H9 (cell line): ENCODE measurements at regions not wholly inside any gene's neighbourhood (a gene's known extent, or its start where the extent isn't known, plus 50 kb on each side); places are given as distances from the start of the nearest gene placed in this dataset.

Experiments used
- DNase-seq: peaks from one replicate; pipeline ENCODE4 v3.0.0-alpha.2; 2017
- H2AFZ ChIP-seq: one replicate; pipeline ENCODE4 v1.6.1; 2013; ENCODE audit warnings: mild to moderate bottlenecking, low read length, control low read depth, moderate library complexity
- H2AK5ac ChIP-seq: 2 replicates; pipeline ENCODE4 v1.6.1; 2013; ENCODE audit warnings: low read length, control low read depth, mixed read lengths; ENCODE audit not compliant: insufficient read length
- H2BK120ac ChIP-seq: one replicate; pipeline ENCODE4 v1.6.1; 2013; ENCODE audit warnings: low read depth, mild to moderate bottlenecking, low read length, control low read depth, inconsistent platforms; ENCODE audit not compliant: poor library complexity, severe bottlenecking
- H2BK12ac ChIP-seq: 2 replicates; pipeline ENCODE4 v1.6.1; 2013; ENCODE audit warnings: low read length, control low read depth, mixed read lengths, low read depth; ENCODE audit not compliant: insufficient read length
- H2BK15ac ChIP-seq: 2 replicates; pipeline ENCODE4 v1.6.1; 2013; ENCODE audit warnings: low read depth, low read length, control low read depth
- H2BK20ac ChIP-seq: one replicate; pipeline ENCODE4 v1.6.1; 2013; ENCODE audit warnings: low read depth, mild to moderate bottlenecking, low read length, control low read depth, inconsistent platforms; ENCODE audit not compliant: poor library complexity, severe bottlenecking
- H2BK5ac ChIP-seq: 2 replicates; pipeline ENCODE4 v1.6.1; 2013; ENCODE audit warnings: low read length, control low read depth, mixed read lengths; ENCODE audit not compliant: insufficient read length
- H3K14ac ChIP-seq: 2 replicates; pipeline ENCODE4 v1.6.1; 2013; ENCODE audit warnings: low read length, control low read depth; ENCODE audit not compliant: insufficient read depth
- H3K18ac ChIP-seq: 2 replicates; pipeline ENCODE4 v1.6.1; 2013; ENCODE audit warnings: low read depth, mild to moderate bottlenecking, mixed read lengths, low read length, control low read depth; ENCODE audit not compliant: insufficient read length
- H3K23ac ChIP-seq: 2 replicates; pipeline ENCODE4 v1.6.1; 2013; ENCODE audit warnings: low read length, control low read depth, mixed read lengths, low read depth; ENCODE audit not compliant: insufficient read length
- H3K23me2 ChIP-seq: 2 replicates; pipeline ENCODE4 v1.6.1; 2013; ENCODE audit warnings: low read depth, mild to moderate bottlenecking, mixed read lengths, low read length, control low read depth; ENCODE audit not compliant: insufficient read length, poor library complexity, severe bottlenecking
- H3K27ac ChIP-seq: 2 replicates; pipeline ENCODE4 v1.5.1; 2013; ENCODE audit warnings: low read length, control low read depth, mixed read lengths, low read depth; ENCODE audit not compliant: insufficient read length
- H3K27me3 ChIP-seq: 2 replicates; pipeline ENCODE4 v1.6.1; 2013; ENCODE audit warnings: low read length, control low read depth, inconsistent platforms; ENCODE audit not compliant: insufficient read depth
- H3K4ac ChIP-seq: 2 replicates; pipeline ENCODE4 v1.6.1; 2013; ENCODE audit warnings: low read depth, mild to moderate bottlenecking, control low read depth, inconsistent platforms, low read length, moderate library complexity
- H3K4me1 ChIP-seq: 2 replicates; pipeline ENCODE4 v1.6.1; 2013; ENCODE audit warnings: low read length, control low read depth, inconsistent platforms; ENCODE audit not compliant: insufficient read depth
- H3K4me2 ChIP-seq: 2 replicates; pipeline ENCODE4 v1.6.1; 2013; ENCODE audit warnings: low read length, control low read depth, mixed read lengths; ENCODE audit not compliant: insufficient read length, insufficient read depth
- H3K56ac ChIP-seq: 2 replicates; pipeline ENCODE4 v1.6.1; 2013; ENCODE audit warnings: low read depth, mild to moderate bottlenecking, mixed read lengths, low read length, control low read depth; ENCODE audit not compliant: insufficient read length
- H3K79me1 ChIP-seq: 2 replicates; pipeline ENCODE4 v1.6.1; 2013; ENCODE audit warnings: low read depth, mild to moderate bottlenecking, moderate library complexity, low read length, control low read depth, inconsistent platforms; ENCODE audit not compliant: insufficient read depth, poor library complexity, severe bottlenecking
- H3K79me2 ChIP-seq: 2 replicates; pipeline ENCODE4 v1.6.1; 2013; ENCODE audit warnings: low read length, control low read depth, inconsistent platforms; ENCODE audit not compliant: insufficient read depth
- H3K9ac ChIP-seq: 2 replicates; pipeline ENCODE4 v1.6.1; 2013; ENCODE audit warnings: low read length, control low read depth, mixed read lengths; ENCODE audit not compliant: insufficient read length; ENCODE audit errors: extremely low read depth
- H3K9me3 ChIP-seq: one replicate; pipeline ENCODE4 v1.6.1; 2013; ENCODE audit warnings: low read depth, low read length, inconsistent platforms; ENCODE audit not compliant: control insufficient read depth
- H3T11ph ChIP-seq: one replicate; pipeline ENCODE4 v1.6.1; 2013; ENCODE audit warnings: mild to moderate bottlenecking, low read length, control low read depth, inconsistent platforms
- H4K20me1 ChIP-seq: one replicate; pipeline ENCODE4 v1.6.1; 2013; ENCODE audit not compliant: control insufficient read depth, insufficient read length, insufficient read depth
- H4K5ac ChIP-seq: 2 replicates; pipeline ENCODE4 v1.6.1; 2013; ENCODE audit warnings: low read depth, mild to moderate bottlenecking, mixed read lengths, low read length, control low read depth; ENCODE audit not compliant: insufficient read length
- H4K8ac ChIP-seq: replicated peaks from 2 replicates; pipeline ENCODE4 v1.6.1; 2013; ENCODE audit warnings: low read length, control low read depth, mixed read lengths, low read depth; ENCODE audit not compliant: insufficient read length
- H4K91ac ChIP-seq: 2 replicates; pipeline ENCODE4 v1.6.1; 2013; ENCODE audit warnings: low read depth, mild to moderate bottlenecking, moderate library complexity, mixed read lengths, low read length, control low read depth; ENCODE audit not compliant: insufficient read length
- H3K27ac Mint-ChIP-seq, 3 experiments: 2 replicates in 2 of 3; 3 replicates in 1 of 3; pipeline ENCODE4 v1.8.0; 2020 to 2021; ENCODE audit warnings: mixed read lengths in 3 of 3, mild to moderate bottlenecking in 1 of 3, moderate library complexity in 1 of 3
- H3K27me3 Mint-ChIP-seq: 2 replicates; pipeline ENCODE4 v1.8.0; 2021; ENCODE audit warnings: low read depth, mild to moderate bottlenecking, moderate library complexity, mixed read lengths
- H3K36me3 Mint-ChIP-seq, 3 experiments: 2 replicates in 2 of 3; 3 replicates in 1 of 3; pipeline ENCODE4 v1.8.0; 2020 to 2021; ENCODE audit warnings: low read depth in 3 of 3, mixed read lengths in 3 of 3; ENCODE audit not compliant: insufficient read depth in 1 of 3
- H3K4me1 Mint-ChIP-seq, 2 experiments: 2 replicates each; pipeline ENCODE4 v1.8.0; 2020; ENCODE audit warnings: mixed read lengths in 2 of 2
- H3K4me3 Mint-ChIP-seq, 2 experiments: 2 replicates in 1 of 2; 3 replicates in 1 of 2; pipeline ENCODE4 v1.8.0; 2020 to 2021; ENCODE audit warnings: mild to moderate bottlenecking in 2 of 2, mixed read lengths in 2 of 2, moderate library complexity in 1 of 2
- H3K9me3 Mint-ChIP-seq, 2 experiments: 2 replicates in 1 of 2; 3 replicates in 1 of 2; pipeline ENCODE4 v1.8.0; 2020; ENCODE audit warnings: mild to moderate bottlenecking in 2 of 2, mixed read lengths in 2 of 2, moderate library complexity in 1 of 2
- WGBS: extraction: QIAGEN DNeasy Blood & Tissue Kit; methylation state at CpG from one replicate; pipeline ENCODE4 v1.1.7; 2013; ENCODE audit warnings: missing lambda C conversion rate, low lambda C conversion rate, mixed read lengths; ENCODE audit not compliant: insufficient read length; ENCODE audit errors: extremely low coverage; 5-methylcytosine and 5-hydroxymethylcytosine counted together
- TF ChIP-seq, protein P1 (sequence below): fragments of 200-600 bp; sonication (generic); conservative IDR thresholded peaks from 3 replicates; pipeline ENCODE4 v1.8.0; 2021; ENCODE audit warnings: antibody characterized with exemption, mild to moderate bottlenecking

DNA sequence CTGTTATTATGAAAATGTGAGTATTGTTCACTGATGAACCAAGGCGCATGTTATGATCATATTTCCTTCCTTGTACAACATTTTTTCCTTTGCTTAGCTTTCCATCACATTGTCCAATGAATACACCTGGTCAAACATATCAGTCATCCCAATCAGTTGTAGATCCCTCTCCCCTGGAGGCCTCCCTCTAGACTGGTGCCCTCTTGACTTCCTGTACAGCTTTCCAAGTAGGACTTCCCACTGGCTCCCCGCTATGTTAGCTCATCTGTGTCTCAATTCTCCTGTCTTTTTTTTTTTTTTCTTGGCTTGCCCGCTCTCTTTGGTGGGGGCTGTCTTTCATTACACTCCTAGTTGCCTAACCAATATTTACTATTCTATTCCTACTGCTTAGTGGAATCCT is 214.2 kb upstream of the NPY start:
- Histone ChIP-seq H3K23me2 (no peaks in the 10 kb centered on the region), H3K4me1 (no peaks in the 10 kb centered on the region), H2BK12ac (no peak overlapping the region), H2AFZ (no peak overlapping the region), H3K27ac (no peak overlapping the region), H3K27me3 (no peaks in the 10 kb centered on the region), H4K91ac (no peak overlapping the region), H3K18ac (no peak overlapping the region), H3K79me2 (no peaks in the 10 kb centered on the region), H3K14ac (no peak overlapping the region), H3K4ac (no peak overlapping the region), H4K20me1 (no peaks in the 10 kb centered on the region), H3K56ac (no peak overlapping the region), H4K5ac (no peak overlapping the region), H3K4me2 (no peak overlapping the region), H2BK5ac (no peak overlapping the region), H2BK120ac (no peak overlapping the region), H4K8ac (no peak overlapping the region), H2BK15ac (no peak overlapping the region), H3K9ac (no peak overlapping the region), H2AK5ac (no peak overlapping the region), H3T11ph (no peak overlapping the region), H3K9me3 (no peaks in the 10 kb centered on the region), H2BK20ac (no peak overlapping the region), H3K23ac (no peak overlapping the region), H3K79me1 (no peaks in the 10 kb centered on the region)
- no CpG with 5 or more reads among the region's 3 CpGs for WGBS
- Mint-ChIP-seq H3K27me3 (no peaks in the 10 kb centered on the region; the same call in 1 of the 2 replicates), H3K9me3 (no peaks in the 10 kb centered on the region), H3K4me1 (peaks cover 0 to 2% of the 10 kb centered on the region in 2 experiments; a peak in 1 of 4 replicates), H3K36me3 (no peaks in the 10 kb centered on the region), H3K27ac (no peak overlapping the region), H3K4me3 (no peak overlapping the region)
- no peak for DNase-seq
- TF ChIP-seq, protein P1, sequence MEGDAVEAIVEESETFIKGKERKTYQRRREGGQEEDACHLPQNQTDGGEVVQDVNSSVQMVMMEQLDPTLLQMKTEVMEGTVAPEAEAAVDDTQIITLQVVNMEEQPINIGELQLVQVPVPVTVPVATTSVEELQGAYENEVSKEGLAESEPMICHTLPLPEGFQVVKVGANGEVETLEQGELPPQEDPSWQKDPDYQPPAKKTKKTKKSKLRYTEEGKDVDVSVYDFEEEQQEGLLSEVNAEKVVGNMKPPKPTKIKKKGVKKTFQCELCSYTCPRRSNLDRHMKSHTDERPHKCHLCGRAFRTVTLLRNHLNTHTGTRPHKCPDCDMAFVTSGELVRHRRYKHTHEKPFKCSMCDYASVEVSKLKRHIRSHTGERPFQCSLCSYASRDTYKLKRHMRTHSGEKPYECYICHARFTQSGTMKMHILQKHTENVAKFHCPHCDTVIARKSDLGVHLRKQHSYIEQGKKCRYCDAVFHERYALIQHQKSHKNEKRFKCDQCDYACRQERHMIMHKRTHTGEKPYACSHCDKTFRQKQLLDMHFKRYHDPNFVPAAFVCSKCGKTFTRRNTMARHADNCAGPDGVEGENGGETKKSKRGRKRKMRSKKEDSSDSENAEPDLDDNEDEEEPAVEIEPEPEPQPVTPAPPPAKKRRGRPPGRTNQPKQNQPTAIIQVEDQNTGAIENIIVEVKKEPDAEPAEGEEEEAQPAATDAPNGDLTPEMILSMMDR = no peak
